Anterior cingulate cortex (tissue), 58 donors: ENCODE measurements at regions not wholly inside any gene's neighbourhood (a gene's known extent, or its start where the extent isn't known, plus 50 kb on each side); places are given as distances from the start of the nearest gene placed in this dataset.
"Not testable (repeated sequence)": the region's sequence is repeated elsewhere in the genome, so short reads cannot be mapped to it uniquely, and the experiment has no call there.

Source experiments
- DNase-seq, 58 donors: peaks; one replicate each; lab custom pipeline; 2025; lab: John Stamatoyannopoulos, UW

DNA sequence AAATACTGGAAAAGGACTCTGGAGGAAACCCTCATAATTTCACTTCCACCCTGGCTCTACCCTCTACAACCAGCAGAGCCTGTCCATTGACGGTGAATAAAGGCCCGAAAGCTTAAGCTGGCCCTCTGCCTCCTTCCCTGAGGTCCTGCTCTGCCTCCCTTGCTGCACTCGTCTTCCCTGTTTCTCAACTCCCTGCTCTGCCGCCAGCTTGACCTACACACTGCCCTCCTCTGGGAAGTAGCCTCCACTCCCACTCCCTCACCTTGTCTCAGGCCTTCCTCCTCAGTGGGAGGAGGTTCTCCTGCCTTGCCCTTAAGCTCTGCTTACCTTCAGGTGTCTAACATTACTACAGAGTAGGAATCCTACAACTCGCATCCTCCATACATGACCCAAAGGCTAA lies 608.6 kb upstream of the NR3C2 start:
- no peak for DNase-seq

- no peak for DNase-seq
These were observed 606.4 kb upstream of the NR3C2 start for GRCh38 chr4:149048451-149049143.

DNA sequence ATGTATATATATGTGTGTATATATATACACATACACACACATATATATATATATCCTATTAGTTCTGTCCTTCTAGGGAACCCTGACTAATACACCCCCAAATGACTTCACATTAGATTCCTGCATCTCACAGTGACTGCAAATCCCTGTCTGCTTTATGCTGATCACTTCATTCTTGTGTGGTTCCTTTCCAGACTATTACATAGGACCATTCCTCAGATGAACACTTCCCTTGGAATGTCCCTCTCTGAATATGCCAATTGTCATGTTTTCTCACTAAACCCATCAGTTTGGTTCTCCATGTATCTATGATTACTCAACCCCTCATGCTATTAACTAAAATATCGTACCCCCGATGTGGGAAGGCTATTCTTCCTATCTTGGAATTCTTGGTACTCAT lies 605.2 kb upstream of the NR3C2 start:
- no peak for DNase-seq

DNA sequence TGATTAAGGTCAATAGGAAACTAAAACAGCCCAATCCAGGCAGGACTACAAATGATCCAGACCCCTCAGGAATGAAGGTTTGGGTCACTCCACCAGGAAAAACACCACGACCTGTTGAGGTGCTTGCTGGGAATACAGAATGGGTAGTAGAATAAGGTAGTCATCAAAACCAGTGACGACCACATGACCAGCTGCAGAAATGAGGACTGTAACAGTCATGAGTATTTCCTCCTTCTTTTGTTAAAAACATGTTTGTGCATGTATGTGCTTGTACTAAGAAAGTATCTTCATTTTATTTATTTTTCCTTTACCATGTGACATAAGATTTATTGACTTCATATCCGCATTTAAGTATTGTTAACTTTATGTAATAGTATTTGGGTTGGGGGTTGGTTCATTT lies 603.5 kb upstream of the NR3C2 start:
- DNase-seq: no peak

DNA sequence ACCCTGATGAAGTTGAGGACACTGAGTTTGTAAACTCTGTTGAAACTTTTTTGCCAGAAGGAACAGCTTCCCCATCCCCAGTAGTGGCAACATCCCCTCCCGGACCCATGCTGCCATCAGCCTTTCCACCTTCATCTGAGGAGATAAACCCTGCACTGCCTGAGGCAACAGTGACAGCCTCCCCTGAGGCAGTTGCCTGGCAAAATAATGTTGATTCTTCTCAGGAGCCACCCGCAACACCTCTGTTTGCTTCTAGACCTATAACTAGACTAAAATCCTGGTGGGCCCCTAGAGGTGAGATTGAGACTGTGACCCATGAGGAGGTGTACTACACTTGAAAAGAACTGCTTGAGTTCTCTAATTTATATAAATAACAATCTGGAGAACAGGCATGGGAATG lies 597.6 kb upstream of the NR3C2 start:
- not testable (repeated sequence) for DNase-seq

GRCh38 chr4:149031399-149031798 lies 589.2 kb upstream of the NR3C2 start:
- DNase-seq: peak in 1 of 58 donors; percentile 6

DNA sequence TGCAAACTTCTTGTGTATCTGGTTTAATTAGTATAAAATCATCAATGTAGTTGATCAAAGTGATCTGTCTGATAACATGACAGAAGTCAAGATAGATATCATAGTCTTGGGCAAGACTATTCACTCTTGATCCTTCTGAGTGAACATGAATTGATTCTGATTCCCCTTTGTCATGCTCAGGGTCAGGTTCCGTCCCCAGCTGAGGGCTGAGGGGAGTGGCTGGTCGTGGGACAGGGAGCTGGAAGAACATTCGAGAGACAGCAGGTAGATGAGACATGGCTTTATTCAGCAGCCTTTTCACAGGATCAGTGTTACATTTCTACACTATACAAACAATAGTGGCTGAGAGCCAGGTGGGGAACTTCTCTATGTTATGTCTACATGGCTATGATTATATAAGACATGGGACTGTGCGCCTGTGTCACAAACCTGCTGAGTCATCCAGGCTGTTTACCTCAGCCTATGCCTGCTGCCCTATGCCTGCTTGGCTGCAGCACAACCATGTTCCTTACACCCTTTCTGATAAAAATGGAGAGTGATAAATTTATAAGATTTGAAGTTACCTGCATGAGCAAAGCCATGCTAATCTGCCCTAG lies 586.9 kb upstream of the NR3C2 start:
- DNase-seq: no peak

DNA sequence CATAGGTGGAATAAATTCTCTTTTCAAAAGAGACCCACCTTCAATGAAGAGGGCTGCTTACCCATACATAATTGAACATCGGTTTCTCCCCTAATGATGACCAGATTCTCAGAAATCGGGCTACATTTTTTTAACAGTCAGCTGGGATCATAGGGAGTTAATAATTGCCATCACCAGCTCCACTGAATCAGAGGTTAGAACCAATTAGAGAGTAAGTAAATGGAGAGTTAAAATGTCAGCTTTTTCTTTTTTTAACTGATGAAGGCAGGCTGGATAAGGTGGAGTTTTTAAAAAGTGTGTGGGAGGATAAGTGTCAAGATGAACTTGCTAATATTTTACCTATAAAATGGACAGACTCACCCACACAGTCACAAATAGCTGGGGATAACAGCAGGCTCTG lies 584.5 kb upstream of the NR3C2 start:
- no peak for DNase-seq

DNA sequence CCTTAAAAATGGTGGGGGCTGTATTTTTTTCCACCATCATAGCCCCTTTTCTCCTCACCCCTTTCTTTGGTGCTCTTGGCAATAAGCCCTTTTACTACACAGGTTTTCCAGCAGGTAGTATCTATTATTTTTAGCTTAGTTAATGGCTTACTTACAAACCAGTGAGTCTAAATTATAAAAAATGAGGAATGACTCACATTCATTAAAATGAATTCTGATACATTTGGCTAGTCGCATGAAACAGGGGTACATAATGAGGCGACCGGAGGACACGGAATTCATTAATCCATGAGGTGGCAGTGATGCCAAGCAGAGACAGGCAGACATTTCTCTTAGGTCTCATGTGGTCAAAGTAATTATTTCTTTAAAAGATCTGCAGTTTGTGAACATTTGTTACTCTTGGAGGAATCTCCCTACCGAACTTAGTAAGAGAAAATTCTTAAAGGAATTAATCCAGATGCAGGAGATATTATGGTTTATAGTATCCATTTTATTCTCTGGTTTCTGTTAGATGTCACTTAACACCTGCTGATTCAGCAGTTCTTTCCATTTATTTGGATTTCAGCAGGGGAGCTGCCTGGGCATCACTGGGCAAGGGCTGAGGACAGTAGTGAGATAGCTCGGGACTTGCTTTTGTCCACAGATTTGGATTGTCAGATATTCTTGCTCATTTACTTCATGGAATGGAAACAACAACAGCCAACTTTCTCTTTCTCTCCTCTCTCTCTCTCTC lies 575.0 kb upstream of the NR3C2 start:
- no peak for DNase-seq

GRCh38 chr4:149009223-149009622 lies 567.0 kb upstream of the NR3C2 start:
- no peak for DNase-seq

- DNase-seq: no peak
These were observed 566.3 kb upstream of the NR3C2 start for GRCh38 chr4:149008415-149009025.

GRCh38 chr4:149005191-149005590 lies 563.0 kb upstream of the NR3C2 start:
- no peak for DNase-seq

DNA sequence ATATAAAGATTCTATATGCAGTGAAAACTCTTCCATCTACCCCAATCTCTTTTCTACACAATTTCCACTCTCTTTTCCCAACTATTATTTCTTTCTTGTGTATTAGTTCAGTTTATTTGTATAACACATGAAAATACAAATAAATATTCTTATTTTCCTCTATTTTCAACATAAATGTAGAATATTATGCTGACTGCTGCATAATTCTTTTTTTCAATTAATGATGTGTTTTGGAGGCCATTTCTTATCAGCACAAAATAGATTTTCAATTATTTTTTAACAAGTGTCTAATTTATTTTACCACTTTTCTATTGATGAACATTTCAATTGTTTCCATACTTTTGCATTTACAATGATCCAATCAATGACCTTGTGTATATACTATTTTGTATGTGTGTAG lies 557.7 kb upstream of the NR3C2 start:
- DNase-seq: no peak

GRCh38 chr4:148998719-148999118 lies 556.5 kb upstream of the NR3C2 start:
- DNase-seq: no peak

DNA sequence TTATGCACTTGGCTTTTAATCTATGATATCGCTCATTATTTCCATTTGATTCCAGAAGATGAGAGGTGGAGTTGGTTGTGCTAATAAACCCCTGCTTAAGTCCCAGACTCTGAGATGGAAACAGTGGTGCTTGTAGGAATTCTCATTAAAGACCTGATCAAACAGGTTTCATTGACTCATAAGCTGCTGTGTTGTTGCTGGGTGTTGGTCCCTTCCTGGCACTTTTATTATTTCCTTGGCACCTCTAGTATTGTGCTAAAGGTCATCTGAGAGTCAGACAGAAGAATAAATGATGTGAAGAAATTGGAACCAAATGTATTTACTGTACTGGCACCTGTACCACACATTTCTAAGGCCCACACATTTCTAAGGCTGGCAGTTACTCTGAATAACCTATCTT lies 544.7 kb upstream of the NR3C2 start:
- DNase-seq: no peak

- no peak for DNase-seq
These were observed 542.7 kb upstream of the NR3C2 start for GRCh38 chr4:148984951-148985350.

- no peak for DNase-seq
These were observed 540.0 kb upstream of the NR3C2 start for GRCh38 chr4:148982200-148982599.

DNA sequence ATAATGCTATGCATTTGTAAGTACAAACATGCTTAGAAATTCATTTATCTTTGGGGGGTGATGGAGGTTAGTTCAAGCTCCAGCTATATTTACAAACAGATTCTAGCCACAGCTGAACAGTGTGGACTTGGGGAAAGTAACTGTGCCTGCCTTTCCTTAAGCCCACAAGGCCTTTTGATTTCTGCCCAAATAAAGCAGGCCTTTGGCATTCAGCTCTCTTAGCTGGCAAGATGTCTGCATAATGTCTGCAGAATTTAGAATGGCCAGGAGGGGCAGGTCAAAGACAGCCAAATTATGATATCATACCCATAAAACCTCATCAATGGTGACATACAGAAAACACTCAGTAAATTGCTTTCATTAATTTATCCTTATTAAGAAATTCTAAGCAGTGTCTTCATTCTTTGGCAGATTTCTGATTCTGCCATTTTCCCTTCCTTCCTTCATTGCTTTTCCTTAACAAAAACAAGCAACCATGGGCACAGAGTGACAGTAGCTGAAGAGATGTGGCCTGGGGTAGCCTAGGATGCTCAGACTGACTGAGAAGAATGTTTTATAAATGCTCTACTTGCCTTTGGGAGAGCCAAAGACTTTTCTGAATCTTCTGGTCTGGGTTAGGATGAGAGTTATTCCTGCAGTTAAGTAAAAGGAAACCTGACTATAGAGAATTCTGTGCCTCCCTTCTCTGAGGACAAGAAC lies 538.7 kb upstream of the NR3C2 start:
- peak in 22 of 58 donors; percentile 0 to 51 (median 9) for DNase-seq

DNA sequence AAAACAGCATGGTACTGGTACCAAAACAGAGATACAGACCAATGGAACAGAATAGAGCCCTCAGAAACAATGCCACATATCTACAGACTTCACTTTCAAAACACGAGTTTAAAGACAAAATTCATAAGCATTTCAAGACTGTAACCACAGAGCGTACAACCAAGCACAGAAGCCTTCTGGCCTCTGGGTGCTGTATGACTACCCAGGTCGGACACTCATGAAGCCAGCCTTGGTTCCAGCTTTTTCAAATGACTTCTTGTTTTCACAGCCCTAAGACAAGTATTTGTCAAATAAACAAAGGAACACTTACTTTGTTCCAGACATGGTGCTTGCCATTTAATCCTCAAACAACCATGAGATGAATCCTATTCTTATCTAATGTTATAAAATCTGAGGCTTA lies 536.1 kb upstream of the NR3C2 start:
- no peak for DNase-seq

DNA sequence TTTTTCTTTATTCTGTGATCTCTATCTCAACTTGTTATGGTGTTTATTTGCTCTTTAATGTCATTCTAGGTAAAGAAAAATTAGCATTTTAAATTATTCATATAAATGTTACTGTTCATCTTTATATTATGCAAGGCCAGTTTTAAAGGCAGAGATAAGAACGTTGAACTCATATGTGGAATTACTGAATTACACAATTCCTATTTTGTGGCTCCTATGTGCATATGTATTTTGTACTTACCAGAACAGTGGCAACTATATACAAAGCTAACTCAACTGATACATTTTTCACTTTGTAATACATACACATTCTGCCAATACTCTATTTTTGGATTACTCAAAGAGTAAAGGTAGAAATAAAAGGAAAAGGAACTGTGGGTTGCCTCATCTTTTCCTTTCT lies 533.2 kb upstream of the NR3C2 start:
- DNase-seq: no peak

- no peak for DNase-seq
These were observed 522.9 kb upstream of the NR3C2 start for GRCh38 chr4:148965080-148965479.
